PC-9 (cell line): ENCODE measurements at regions not wholly inside any gene's neighbourhood (a gene's known extent, or its start where the extent isn't known, plus 50 kb on each side); places are given as distances from the start of the nearest gene placed in this dataset.

ENCODE experiments used
- CTCF ChIP-seq: fragments of 200-600 bp; sonication (generic); conservative IDR thresholded peaks from 2 replicates; pipeline ENCODE4 v1.6.1; 2017; ENCODE audit warnings: mixed run types, antibody characterized with exemption, mild to moderate bottlenecking, moderate library complexity
- EZH2 ChIP-seq: fragments of 200-600 bp; sonication (generic); IDR thresholded peaks from 2 replicates; pipeline ENCODE4 v1.8.0; 2017; ENCODE audit warnings: antibody characterized with exemption, low read depth

GRCh38 chr13:69474011-69474685 lies 633.5 kb upstream of the ATXN8OS start:
- TF ChIP-seq CTCF (no peak), EZH2 (no peak)
